Smooth muscle cell (in vitro differentiated cells): ENCODE measurements at regions not wholly inside any gene's neighbourhood (a gene's known extent, or its start where the extent isn't known, plus 50 kb on each side); places are given as distances from the start of the nearest gene placed in this dataset.

Source experiments
- DNase-seq: peaks from one replicate; lab custom pipeline; 2025; ENCODE audit not compliant: unreplicated experiment; lab: John Stamatoyannopoulos, UW
- H2AFZ ChIP-seq: fragments of 200-600 bp; sonication (generic); 2 replicates; pipeline ENCODE4 v1.6.0; 2016; ENCODE audit warnings: antibody characterized with exemption, low read depth, mild to moderate bottlenecking
- H3F3A ChIP-seq: fragments of 200-600 bp; sonication (generic); 2 replicates; pipeline ENCODE4 v1.6.0; 2017; ENCODE audit warnings: antibody characterized with exemption, low read depth
- H3K27ac ChIP-seq: fragments of 200-600 bp; sonication (generic); 2 replicates; pipeline ENCODE4 v1.5.1; 2016; ENCODE audit warnings: low read depth, mild to moderate bottlenecking
- H3K27me3 ChIP-seq: fragments of 200-600 bp; sonication (generic); 2 replicates; pipeline ENCODE4 v1.6.1; 2016; ENCODE audit warnings: low read depth, mild to moderate bottlenecking
- H3K36me3 ChIP-seq: fragments of 200-600 bp; sonication (generic); 2 replicates; pipeline ENCODE4 v1.5.1; 2016; ENCODE audit warnings: low read depth
- H3K4me1 ChIP-seq: fragments of 200-600 bp; sonication (generic); 2 replicates; pipeline ENCODE4 v1.5.1; 2016; ENCODE audit warnings: low read depth
- H3K4me2 ChIP-seq: fragments of 200-600 bp; sonication (generic); 2 replicates; pipeline ENCODE4 v1.6.0; 2016; ENCODE audit warnings: mild to moderate bottlenecking
- H3K4me3 ChIP-seq: fragments of 200-600 bp; sonication (generic); 2 replicates; pipeline ENCODE4 v1.5.1; 2016; ENCODE audit warnings: mild to moderate bottlenecking
- H3K79me2 ChIP-seq: fragments of 200-600 bp; sonication (generic); 2 replicates; pipeline ENCODE4 v1.6.0; 2016; ENCODE audit warnings: low read depth, mild to moderate bottlenecking
- H3K9ac ChIP-seq: fragments of 200-600 bp; sonication (generic); 2 replicates; pipeline ENCODE4 v1.6.0; 2016; ENCODE audit warnings: low read depth
- H3K9me3 ChIP-seq: fragments of 200-600 bp; sonication (generic); replicated peaks from 2 replicates; pipeline ENCODE4 v1.5.1; 2016; ENCODE audit warnings: low read depth
- H4K20me1 ChIP-seq: fragments of 200-600 bp; sonication (generic); 2 replicates; pipeline ENCODE4 v1.6.0; 2016; ENCODE audit warnings: low read depth
- WGBS: methylation state at CpG from one replicate; pipeline ENCODE4 v1.1.7; 2016; ENCODE audit warnings: low lambda C conversion rate; 5-methylcytosine and 5-hydroxymethylcytosine counted together
- TF ChIP-seq, protein P1 (sequence below): fragments of 200-600 bp; sonication (generic); IDR thresholded peaks from 2 replicates; pipeline ENCODE4 v1.5.1; 2017; ENCODE audit warnings: borderline replicate concordance, mild to moderate bottlenecking, antibody characterized with exemption; ENCODE audit not compliant: insufficient read depth, poor library complexity, severe bottlenecking

DNA sequence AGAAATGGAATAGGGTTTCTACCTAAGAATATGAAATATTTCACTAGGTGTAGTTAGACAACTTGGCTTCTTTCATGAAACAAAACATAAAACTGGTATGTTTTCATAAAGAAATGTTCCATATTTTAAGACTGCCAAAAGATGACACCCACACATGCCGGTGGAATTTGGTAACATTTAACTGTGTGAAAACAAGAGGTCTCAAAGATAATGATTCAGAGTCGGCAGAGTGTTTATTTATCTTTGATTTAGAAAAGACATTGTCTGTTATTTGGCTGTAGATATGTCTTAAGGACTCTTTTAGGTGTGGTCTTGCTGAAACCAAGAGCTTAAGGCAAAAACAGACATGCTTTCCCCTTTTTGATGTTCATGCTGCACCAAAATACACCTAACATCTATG is 63.5 kb upstream of the FN1 start:
- H3K4me2 ChIP-seq = peak overlapping the region; percentile 17
- no peaks in the 10 kb centered on the region for H3F3A ChIP-seq
- DNase-seq = no peak
- H3K4me1 ChIP-seq = no peaks in the 10 kb centered on the region
- H3K27ac ChIP-seq = peak overlapping the region; percentile 40
- H3K4me3 ChIP-seq = no peak overlapping the region
- no peaks in the 10 kb centered on the region for H3K9me3 ChIP-seq
- WGBS = 63% methylated on average over 2 of the region's 2 CpGs
- no peaks in the 10 kb centered on the region for H3K36me3 ChIP-seq
- H2AFZ ChIP-seq = peak overlapping the region; percentile 31
- no peak overlapping the region for H3K9ac ChIP-seq
- no peaks in the 10 kb centered on the region for H3K79me2 ChIP-seq
- no peaks in the 10 kb centered on the region for H4K20me1 ChIP-seq
- TF ChIP-seq, protein P1, sequence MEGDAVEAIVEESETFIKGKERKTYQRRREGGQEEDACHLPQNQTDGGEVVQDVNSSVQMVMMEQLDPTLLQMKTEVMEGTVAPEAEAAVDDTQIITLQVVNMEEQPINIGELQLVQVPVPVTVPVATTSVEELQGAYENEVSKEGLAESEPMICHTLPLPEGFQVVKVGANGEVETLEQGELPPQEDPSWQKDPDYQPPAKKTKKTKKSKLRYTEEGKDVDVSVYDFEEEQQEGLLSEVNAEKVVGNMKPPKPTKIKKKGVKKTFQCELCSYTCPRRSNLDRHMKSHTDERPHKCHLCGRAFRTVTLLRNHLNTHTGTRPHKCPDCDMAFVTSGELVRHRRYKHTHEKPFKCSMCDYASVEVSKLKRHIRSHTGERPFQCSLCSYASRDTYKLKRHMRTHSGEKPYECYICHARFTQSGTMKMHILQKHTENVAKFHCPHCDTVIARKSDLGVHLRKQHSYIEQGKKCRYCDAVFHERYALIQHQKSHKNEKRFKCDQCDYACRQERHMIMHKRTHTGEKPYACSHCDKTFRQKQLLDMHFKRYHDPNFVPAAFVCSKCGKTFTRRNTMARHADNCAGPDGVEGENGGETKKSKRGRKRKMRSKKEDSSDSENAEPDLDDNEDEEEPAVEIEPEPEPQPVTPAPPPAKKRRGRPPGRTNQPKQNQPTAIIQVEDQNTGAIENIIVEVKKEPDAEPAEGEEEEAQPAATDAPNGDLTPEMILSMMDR = no peak
- no peaks in the 10 kb centered on the region for H3K27me3 ChIP-seq

DNA sequence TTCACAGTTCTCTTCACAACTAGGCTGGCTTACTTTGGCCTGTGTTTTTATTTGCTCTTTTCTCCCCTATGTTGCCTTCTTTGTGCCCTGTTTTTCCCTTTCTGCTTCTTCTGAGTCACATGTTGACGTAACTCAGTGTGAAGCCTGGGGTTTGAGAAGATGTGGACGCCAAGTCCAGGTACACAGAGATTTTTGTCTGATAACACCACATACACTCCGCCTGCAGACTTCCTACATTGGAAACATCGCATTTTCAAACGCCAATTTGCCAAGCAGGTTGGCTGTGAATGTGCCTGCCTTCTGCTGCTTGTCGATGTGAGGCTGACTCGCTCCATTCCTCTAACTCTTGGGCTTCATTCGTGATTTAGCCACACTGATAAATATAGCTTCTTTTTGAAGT is 62.6 kb upstream of the FN1 start:
- TF ChIP-seq, protein P1 = no peak
- no peaks in the 10 kb centered on the region for H3F3A ChIP-seq
- H2AFZ ChIP-seq = peak overlapping the region; percentile 53
- 60% methylated on average over 8 of the region's 8 CpGs for WGBS
- H4K20me1 ChIP-seq = no peaks in the 10 kb centered on the region
- H3K27ac ChIP-seq = peak overlapping the region; percentile 40
- H3K4me3 ChIP-seq = no peak overlapping the region
- H3K4me1 ChIP-seq = no peaks in the 10 kb centered on the region
- H3K9me3 ChIP-seq = no peaks in the 10 kb centered on the region
- H3K36me3 ChIP-seq = no peaks in the 10 kb centered on the region
- H3K27me3 ChIP-seq = no peaks in the 10 kb centered on the region
- DNase-seq = no peak
- no peaks in the 10 kb centered on the region for H3K79me2 ChIP-seq
- H3K9ac ChIP-seq = no peak overlapping the region
- H3K4me2 ChIP-seq = peak overlapping the region; percentile 17

DNA sequence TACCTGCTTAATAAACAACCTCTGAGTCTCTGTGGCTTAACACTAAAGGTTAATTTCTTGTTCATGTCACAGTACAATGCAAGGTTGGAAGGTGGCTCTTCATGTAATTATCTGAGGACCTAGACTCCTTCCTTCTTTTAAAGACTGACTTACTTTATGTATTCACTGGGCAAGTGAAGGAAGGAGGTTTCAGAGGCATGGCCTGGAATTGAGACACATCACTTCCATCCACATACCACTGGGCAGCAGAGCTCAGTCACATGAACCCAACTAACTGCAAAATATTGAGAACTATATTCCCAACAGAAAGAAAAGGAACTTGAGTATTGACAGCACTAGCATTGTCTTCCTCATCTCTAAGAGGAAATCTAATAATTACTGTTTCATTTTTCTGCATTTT is 57.5 kb upstream of the FN1 start:
- no peaks in the 10 kb centered on the region for H3F3A ChIP-seq
- H3K27ac ChIP-seq = no peak overlapping the region
- TF ChIP-seq, protein P1 = no peak
- H3K4me3 ChIP-seq = no peak overlapping the region
- H3K27me3 ChIP-seq = no peaks in the 10 kb centered on the region
- H4K20me1 ChIP-seq = no peaks in the 10 kb centered on the region
- no peaks in the 10 kb centered on the region for H3K9me3 ChIP-seq
- H3K9ac ChIP-seq = no peak overlapping the region
- no peak for DNase-seq
- H2AFZ ChIP-seq = no peak overlapping the region
- H3K4me1 ChIP-seq = no peaks in the 10 kb centered on the region
- H3K36me3 ChIP-seq = no peaks in the 10 kb centered on the region
- H3K79me2 ChIP-seq = no peaks in the 10 kb centered on the region
- no peak overlapping the region for H3K4me2 ChIP-seq

DNA sequence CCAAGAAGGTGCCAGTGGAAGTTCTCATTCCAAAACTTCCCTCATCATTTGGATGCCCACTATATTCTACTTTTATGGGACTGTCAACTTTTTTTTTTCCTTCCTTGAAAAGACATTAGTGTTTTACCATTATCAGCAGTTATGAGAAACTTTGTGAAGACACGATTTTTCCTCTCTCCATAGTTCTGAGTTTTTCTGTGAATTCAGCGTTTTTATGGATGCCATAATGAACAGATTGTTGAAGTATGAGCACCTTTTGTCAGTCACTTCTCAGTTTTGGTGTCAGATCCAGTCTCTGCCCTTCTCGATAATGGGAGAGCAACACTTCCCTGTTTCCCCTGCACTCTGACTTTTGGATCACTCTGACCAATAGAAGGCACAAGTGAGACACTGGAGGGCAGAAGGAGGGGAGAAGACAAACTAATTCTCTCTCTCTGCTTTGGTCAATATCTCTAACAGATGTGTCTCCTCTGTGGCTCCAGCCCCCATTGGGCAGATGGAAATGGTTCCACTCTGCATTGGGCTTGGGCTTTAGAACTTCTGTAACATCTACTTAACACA is 53.5 kb upstream of the FN1 start:
- Histone ChIP-seq H3K4me3 (no peak overlapping the region), H2AFZ (no peak overlapping the region), H4K20me1 (no peaks in the 10 kb centered on the region), H3F3A (no peaks in the 10 kb centered on the region), H3K4me1 (no peaks in the 10 kb centered on the region), H3K36me3 (no peaks in the 10 kb centered on the region), H3K9me3 (no peaks in the 10 kb centered on the region), H3K27me3 (no peaks in the 10 kb centered on the region), H3K27ac (no peak overlapping the region), H3K79me2 (no peaks in the 10 kb centered on the region), H3K9ac (no peak overlapping the region), H3K4me2 (no peak overlapping the region)
- no peak for DNase-seq
- TF ChIP-seq, protein P1 = no peak
- WGBS = 91% methylated on average over 3 of the region's 3 CpGs
